ENCODE measurements at regions not wholly inside any gene's neighbourhood (a gene's known extent, or its start where the extent isn't known, plus 50 kb on each side); places are given as distances from the start of the nearest gene placed in this dataset.

DNA sequence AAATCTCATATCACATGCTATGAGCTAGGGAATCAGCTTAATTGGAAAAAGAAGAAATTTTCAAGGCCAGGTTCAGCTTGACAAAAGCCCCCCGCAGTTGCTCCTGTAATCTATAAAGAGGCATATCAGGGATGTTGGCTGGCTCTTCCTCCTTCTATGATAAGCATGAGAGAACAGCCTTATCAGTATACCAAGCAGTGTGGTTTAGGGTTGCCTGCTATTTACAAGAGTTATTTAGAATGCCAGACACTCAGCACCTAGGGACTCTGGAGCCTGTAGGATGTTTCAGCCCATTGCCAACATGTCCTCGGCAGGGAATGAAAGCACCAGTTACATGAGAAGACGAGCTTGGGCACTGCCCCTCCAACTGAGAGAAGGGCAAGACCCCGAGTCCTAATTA lies 89.5 kb upstream of the TMPO start:
- no peak overlapping the region for H3K4me3 ChIP-seq
- intact Hi-C loops (cut with DNase I; ENCODE audit: low total_unique reads) = loop anchor here (10.0 kb wide), 1 partner anchor 89 kb away; the partner anchor contains the start of gene TMPO
- H3K9me3 ChIP-seq = no peaks in the 10 kb centered on the region
- no peaks in the 10 kb centered on the region for H3K36me3 ChIP-seq
- 59 to 68% (median 61%) methylated on average over 4 of the region's 4 CpGs for WGBS, 5 donors
- peaks cover 0 to 8% (median 4%) of the 10 kb centered on the region in 4 donors for H3K4me1 ChIP-seq
- H3K27ac ChIP-seq = no peak overlapping the region
- no peaks in the 10 kb centered on the region for H3K27me3 ChIP-seq
- no peak for DNase-seq
- TF ChIP-seq POLR2A (IDR thresholded peaks at IDR 0.05) (no peak), POLR2AphosphoS5 (IDR thresholded peaks at IDR 0.05) (no peak), EP300 (IDR thresholded peaks at IDR 0.05) (no peak)
- TF ChIP-seq, protein P1, sequence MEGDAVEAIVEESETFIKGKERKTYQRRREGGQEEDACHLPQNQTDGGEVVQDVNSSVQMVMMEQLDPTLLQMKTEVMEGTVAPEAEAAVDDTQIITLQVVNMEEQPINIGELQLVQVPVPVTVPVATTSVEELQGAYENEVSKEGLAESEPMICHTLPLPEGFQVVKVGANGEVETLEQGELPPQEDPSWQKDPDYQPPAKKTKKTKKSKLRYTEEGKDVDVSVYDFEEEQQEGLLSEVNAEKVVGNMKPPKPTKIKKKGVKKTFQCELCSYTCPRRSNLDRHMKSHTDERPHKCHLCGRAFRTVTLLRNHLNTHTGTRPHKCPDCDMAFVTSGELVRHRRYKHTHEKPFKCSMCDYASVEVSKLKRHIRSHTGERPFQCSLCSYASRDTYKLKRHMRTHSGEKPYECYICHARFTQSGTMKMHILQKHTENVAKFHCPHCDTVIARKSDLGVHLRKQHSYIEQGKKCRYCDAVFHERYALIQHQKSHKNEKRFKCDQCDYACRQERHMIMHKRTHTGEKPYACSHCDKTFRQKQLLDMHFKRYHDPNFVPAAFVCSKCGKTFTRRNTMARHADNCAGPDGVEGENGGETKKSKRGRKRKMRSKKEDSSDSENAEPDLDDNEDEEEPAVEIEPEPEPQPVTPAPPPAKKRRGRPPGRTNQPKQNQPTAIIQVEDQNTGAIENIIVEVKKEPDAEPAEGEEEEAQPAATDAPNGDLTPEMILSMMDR (IDR thresholded peaks at IDR 0.05) = no peak

DNA sequence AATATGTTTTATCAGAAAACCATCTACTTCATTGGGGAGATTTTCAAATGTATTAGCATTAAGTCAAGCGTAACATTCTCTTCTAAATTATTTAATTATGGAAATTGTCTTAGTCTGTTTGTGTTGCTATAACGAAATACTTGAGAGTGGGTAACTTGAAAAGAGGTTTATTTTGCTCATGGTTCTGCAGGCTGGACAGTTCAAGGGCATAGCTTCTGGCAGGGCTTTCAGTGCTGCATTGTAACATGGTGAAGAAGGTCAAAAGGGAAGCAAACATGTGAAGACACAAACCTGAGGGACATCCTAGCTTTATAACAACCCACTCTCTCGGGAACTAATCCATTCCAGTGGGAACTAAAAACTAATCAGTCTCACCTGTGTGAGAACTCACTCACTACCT lies 84.3 kb upstream of the TMPO start:
- DNase-seq = no peak
- H3K4me1 ChIP-seq = no peaks in the 10 kb centered on the region
- no peak overlapping the region for H3K4me3 ChIP-seq
- H3K27ac ChIP-seq = no peak overlapping the region
- no peaks in the 10 kb centered on the region for H3K36me3 ChIP-seq
- intact Hi-C loops (cut with DNase I; ENCODE audit: low total_unique reads) = no loop called here
- H3K27me3 ChIP-seq = peaks cover 0 to 5% (median 0%) of the 10 kb centered on the region in 3 donors
- WGBS, 5 donors = 90 to 97% (median 92%) methylated on average over 3 of the region's 3 CpGs
- TF ChIP-seq POLR2AphosphoS5 (IDR thresholded peaks at IDR 0.05) = no peak
- TF ChIP-seq, protein P1 (IDR thresholded peaks at IDR 0.05) = no peak
- TF ChIP-seq EP300 (IDR thresholded peaks at IDR 0.05) = no peak
- TF ChIP-seq POLR2A (IDR thresholded peaks at IDR 0.05) = no peak
- H3K9me3 ChIP-seq = peaks cover 0 to 5% (median 0%) of the 10 kb centered on the region in 4 donors

DNA sequence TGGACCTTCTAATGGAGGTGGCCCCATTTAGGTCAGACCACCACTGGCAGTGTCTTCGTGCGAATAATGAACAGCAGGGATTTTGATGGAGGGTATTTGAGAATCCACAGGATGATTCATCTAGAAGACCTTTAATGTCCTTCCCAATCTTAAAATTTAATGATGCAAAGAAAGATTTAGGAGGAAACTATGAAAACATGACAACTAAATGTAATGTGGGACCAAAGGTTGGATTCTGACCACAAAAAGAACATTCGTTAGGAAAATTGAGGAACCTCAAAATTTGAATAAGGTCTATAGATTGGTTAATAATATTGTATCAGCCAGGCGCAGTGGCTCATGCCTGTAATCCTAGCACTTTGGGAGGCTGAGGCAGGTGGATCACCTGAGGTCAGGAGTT lies 78.2 kb upstream of the TMPO start:
- no peaks in the 10 kb centered on the region for H3K36me3 ChIP-seq
- intact Hi-C loops (cut with DNase I; ENCODE audit: low total_unique reads) = no loop called here
- no peak for TF ChIP-seq POLR2AphosphoS5 (IDR thresholded peaks at IDR 0.05)
- no peak for TF ChIP-seq EP300 (IDR thresholded peaks at IDR 0.05)
- no peak for TF ChIP-seq POLR2A (IDR thresholded peaks at IDR 0.05)
- TF ChIP-seq, protein P1 (IDR thresholded peaks at IDR 0.05) = no peak
- 87 to 94% (median 92%) methylated on average over 4 of the region's 4 CpGs for WGBS, 5 donors
- no peak for DNase-seq
- no peak overlapping the region for H3K27ac ChIP-seq
- H3K27me3 ChIP-seq = peaks cover 0 to 12% (median 0%) of the 10 kb centered on the region in 3 donors
- H3K4me3 ChIP-seq = no peak overlapping the region
- H3K9me3 ChIP-seq = peaks cover 0 to 5% (median 0%) of the 10 kb centered on the region in 4 donors
- peaks cover 0 to 9% (median 2%) of the 10 kb centered on the region in 4 donors for H3K4me1 ChIP-seq

DNA sequence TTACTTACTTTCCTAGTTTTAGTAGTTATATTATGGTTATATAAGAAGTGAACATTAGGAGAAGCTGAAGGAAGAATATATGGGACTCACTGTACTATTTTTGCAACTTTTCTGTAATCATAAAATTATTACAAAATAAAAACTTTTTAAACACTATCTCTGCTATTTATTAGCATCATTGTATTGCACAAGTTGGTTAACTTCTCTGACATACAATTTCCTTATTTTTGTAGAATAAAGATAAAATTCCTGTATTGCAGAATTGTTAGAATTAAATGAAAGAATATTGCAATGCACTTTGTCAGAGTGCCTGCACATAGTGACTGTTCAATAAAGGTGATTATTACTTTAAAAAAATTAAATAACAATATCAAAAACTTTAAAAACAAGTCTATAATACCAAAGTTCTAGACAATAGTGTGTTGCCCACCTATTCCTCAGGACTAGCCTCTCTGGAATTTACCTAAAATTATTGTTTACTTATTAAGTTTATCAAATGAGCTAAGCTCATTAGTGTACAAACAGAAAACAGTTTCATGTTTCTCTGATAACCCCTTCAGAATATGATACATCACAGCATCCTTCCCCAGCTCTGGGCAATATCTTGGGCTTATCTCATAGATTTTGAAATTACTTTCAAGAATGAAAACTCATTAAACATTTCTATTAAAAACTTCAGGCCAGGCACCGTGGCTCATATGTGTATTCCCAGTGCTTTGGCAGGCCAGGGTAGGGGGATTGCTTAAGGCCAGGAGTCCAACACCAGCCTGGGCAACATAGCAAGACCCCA lies 77.4 kb upstream of the TMPO start:
- Histone ChIP-seq H3K9me3 (peaks cover 0 to 5% (median 0%) of the 10 kb centered on the region in 4 donors), H3K4me1 (peaks cover 0 to 9% (median 2%) of the 10 kb centered on the region in 4 donors), H3K27ac (no peak overlapping the region), H3K36me3 (no peaks in the 10 kb centered on the region), H3K27me3 (peaks cover 0 to 8% (median 0%) of the 10 kb centered on the region in 3 donors), H3K4me3 (no peak overlapping the region)
- intact Hi-C loops (cut with DNase I; ENCODE audit: low total_unique reads) = no loop called here
- no peak for TF ChIP-seq POLR2A (IDR thresholded peaks at IDR 0.05)
- TF ChIP-seq, protein P1 (IDR thresholded peaks at IDR 0.05) = no peak
- TF ChIP-seq POLR2AphosphoS5 (IDR thresholded peaks at IDR 0.05) = no peak
- no peak for TF ChIP-seq EP300 (IDR thresholded peaks at IDR 0.05)
- DNase-seq = no peak
- WGBS, 5 donors = 50 to 76% (median 63%) methylated on average over 1 of the region's 1 CpG

Data from stomach (tissue), 8 donors.